Rectal smooth muscle tissue (tissue), 1 donor: ENCODE measurements at regions not wholly inside any gene's neighbourhood (a gene's known extent, or its start where the extent isn't known, plus 50 kb on each side); places are given as distances from the start of the nearest gene placed in this dataset.

ENCODE experiments used
- H3K27ac ChIP-seq: one replicate; pipeline ENCODE4 v1.7.0; 2013; ENCODE audit warnings: low read depth, low read length, inconsistent platforms
- H3K27me3 ChIP-seq: one replicate; pipeline ENCODE4 v1.7.0; 2013; ENCODE audit warnings: low read length; ENCODE audit not compliant: control insufficient read depth, insufficient read depth
- H3K36me3 ChIP-seq: one replicate; pipeline ENCODE4 v1.7.0; 2013; ENCODE audit warnings: low read length; ENCODE audit not compliant: control insufficient read depth, insufficient read depth
- H3K4me1 ChIP-seq: one replicate; pipeline ENCODE4 v1.7.0; 2013; ENCODE audit warnings: low read length; ENCODE audit not compliant: control insufficient read depth, insufficient read depth
- H3K4me3 ChIP-seq: one replicate; pipeline ENCODE4 v1.7.0; 2013; ENCODE audit warnings: low read length
- H3K9ac ChIP-seq: one replicate; pipeline ENCODE4 v1.7.0; 2013; ENCODE audit warnings: low read length

DNA sequence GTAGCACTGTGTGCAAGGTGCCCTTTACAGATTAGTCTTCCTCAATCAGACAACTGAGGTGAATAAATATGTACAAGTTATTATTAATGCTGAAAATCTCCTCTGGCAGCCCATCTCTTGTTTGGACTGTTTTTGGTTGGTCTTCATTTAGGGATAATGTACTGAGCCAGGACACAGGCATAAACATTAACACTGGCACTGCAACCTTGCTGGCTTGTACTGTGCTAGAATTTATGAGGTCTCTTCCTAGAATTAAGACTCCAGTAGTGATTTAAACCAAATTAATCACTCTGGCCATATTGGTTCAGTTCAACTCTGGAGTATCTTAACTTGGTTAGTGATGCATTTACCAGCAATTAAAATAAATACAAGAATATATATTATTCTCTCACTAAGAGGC lies 244.7 kb upstream of the GK2 start:
- no peaks in the 10 kb centered on the region for H3K36me3 ChIP-seq

DNA sequence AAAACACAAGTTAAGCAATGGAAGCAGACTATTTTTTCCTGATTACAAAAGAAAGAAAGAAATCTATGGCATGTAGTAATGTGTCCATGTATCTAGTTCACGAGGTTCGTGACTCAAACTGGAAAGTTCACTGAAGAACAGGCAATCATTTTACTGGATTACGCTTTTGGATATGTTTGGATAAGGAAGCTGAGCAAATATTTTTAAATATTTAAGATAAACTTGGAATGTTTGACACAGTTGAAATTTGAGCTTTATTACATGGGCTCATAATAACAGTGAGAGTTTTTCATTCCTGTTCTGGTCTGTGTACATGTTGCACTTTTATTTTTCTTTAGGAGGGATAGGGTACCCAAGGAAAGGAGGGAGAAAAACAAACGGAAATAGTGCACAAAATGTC lies 244.2 kb upstream of the GK2 start:
- Histone ChIP-seq H3K27ac (peak overlapping the region; percentile 27), H3K9ac (no peak overlapping the region), H3K4me3 (no peak overlapping the region), H3K36me3 (no peaks in the 10 kb centered on the region), H3K27me3 (no peaks in the 10 kb centered on the region), H3K4me1 (peaks cover 16% of the 10 kb centered on the region)

More for the DNA sequence above, 244.7 kb upstream of the GK2 start:
- Histone ChIP-seq H3K27me3 (no peaks in the 10 kb centered on the region), H3K4me3 (no peak overlapping the region), H3K4me1 (peaks cover 16% of the 10 kb centered on the region), H3K27ac (peak overlapping the region; percentile 27), H3K9ac (no peak overlapping the region)

DNA sequence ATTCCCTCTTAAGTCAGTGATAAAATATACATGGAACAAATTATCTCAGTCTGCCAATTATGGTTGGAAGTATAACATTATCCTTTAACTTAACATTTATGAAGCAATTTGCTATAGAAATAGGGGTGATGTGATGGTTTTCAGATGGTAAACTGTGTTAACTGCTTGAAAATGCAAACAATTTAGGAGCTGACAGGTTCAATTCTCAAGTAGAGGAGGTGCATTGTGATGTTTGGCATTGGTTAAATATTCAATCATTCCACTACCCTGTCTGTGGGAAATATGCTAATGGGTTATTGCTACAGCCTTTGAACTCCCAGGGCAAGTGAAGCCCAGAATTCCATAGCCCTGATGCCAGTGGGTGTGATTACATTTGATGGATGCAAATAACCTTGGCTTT lies 243.4 kb upstream of the GK2 start:
- Histone ChIP-seq H3K36me3 (no peaks in the 10 kb centered on the region), H3K4me3 (no peak overlapping the region), H3K4me1 (peaks cover 16% of the 10 kb centered on the region), H3K27ac (peak overlapping the region; percentile 54), H3K27me3 (no peaks in the 10 kb centered on the region), H3K9ac (no peak overlapping the region)

DNA sequence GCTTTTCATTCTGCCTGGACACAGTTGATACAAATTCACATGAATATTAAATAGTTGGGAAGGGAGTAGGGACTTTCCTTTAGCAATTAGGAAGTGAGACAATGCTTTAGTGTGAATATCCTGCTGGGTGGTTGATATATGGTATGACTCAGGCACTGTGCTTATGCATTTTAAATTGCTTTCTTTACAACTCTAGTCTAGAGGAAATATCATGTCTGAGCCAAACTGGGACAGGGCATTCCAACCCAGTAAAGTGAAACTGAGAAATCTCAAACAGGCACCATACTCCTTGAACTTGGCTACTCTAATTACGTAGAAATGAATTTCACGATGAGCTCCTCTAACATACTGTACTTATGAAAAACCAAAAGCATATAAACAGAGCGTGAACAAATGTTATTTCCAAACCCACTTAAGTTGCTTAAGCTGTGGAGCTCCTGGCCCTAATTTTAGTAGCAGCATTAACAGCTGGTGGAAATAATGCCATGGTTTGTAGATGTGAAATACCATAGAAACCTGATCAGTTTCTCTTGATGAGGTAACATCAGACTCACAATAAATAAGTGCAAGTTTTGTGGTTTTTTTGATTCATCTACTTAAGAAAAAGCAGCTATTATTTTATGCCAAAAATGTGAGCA lies 242.9 kb upstream of the GK2 start:
- Histone ChIP-seq H3K4me3 (no peak overlapping the region), H3K27me3 (no peaks in the 10 kb centered on the region), H3K36me3 (no peaks in the 10 kb centered on the region), H3K4me1 (peaks cover 16% of the 10 kb centered on the region), H3K27ac (peak overlapping the region; percentile 54), H3K9ac (no peak overlapping the region)

DNA sequence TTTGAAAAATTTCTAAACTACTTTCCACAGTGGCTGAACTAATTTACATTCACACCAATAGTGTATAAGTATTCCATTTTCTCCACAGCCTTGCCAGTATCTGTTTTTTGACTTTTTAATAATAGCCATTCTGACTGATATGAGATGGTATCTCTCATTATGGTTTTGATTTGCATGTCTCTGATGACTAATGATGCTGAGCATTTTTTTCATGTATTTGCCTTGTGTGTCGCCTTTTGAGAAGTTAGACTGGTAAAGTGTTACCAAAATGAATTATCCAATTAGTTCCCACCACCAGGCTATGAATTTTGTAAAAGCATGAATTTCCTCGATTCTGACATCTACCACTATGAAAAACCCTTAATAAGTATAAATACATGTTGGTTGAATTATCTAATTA lies 242.2 kb upstream of the GK2 start:
- Histone ChIP-seq H3K4me1 (peaks cover 16% of the 10 kb centered on the region), H3K4me3 (no peak overlapping the region), H3K9ac (no peak overlapping the region), H3K36me3 (no peaks in the 10 kb centered on the region), H3K27me3 (no peaks in the 10 kb centered on the region), H3K27ac (no peak overlapping the region)

DNA sequence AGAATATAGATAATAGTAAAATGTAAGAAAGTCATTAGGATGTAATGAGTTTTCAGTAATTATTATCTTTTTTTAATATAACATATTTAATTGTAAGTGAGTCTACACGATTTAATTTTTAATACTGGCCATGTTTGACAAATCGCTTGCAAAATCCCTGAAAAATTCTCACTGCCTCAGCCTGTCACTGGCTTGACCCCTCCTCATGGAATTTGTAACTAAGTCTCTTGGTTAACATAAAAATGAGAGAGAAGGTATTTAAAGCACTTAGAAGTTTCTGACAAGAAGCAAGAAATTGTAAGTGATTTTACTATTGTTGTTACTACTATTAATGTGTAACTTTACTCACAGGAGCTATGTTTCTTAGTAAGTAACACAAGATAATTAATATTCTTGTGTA lies 237.9 kb upstream of the GK2 start:
- Histone ChIP-seq H3K4me3 (no peak overlapping the region), H3K9ac (no peak overlapping the region), H3K36me3 (no peaks in the 10 kb centered on the region), H3K27ac (no peak overlapping the region), H3K4me1 (peaks cover 3% of the 10 kb centered on the region), H3K27me3 (no peaks in the 10 kb centered on the region)

DNA sequence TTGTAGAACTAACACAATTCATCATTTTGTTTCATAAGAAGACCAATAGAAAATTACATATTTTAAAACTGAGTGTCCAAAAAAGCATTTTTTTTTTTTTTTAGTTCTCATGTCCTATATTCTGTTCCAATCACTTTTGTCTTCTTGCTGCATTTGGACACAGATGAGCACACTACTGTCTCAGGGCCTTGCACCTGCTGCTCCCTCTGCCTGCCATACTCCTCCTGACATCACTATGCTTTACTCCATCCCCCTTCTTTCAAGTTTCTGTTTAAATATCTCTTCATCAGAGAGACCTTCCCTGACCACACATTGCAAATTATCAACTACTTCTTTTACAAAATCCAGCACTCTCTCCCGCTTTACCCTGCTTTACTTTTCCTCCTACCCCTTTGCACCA lies 230.7 kb upstream of the GK2 start:
- Histone ChIP-seq H3K27me3 (no peaks in the 10 kb centered on the region), H3K4me1 (no peaks in the 10 kb centered on the region), H3K27ac (no peak overlapping the region), H3K36me3 (no peaks in the 10 kb centered on the region), H3K4me3 (no peak overlapping the region), H3K9ac (no peak overlapping the region)

DNA sequence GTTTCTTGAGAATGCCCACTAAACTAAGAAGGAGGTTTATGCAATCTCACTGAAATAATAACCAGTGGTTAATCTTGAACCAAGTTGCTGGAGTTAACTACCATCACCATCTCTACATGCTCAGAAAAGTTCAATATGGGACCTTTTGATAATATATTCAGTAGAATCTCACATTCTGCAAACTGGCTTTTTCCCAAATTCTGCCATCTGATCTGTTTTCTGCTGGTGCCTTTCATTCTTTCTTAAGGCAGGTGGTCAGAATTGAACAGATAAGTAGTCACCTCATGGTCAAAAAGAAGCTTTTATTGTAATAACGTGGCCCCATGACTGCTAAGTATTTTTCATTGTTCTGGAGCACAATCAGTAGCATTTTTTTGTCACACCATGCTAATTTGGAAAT lies 229.0 kb upstream of the GK2 start:
- Histone ChIP-seq H3K27me3 (no peaks in the 10 kb centered on the region), H3K4me3 (no peak overlapping the region), H3K36me3 (no peaks in the 10 kb centered on the region), H3K4me1 (no peaks in the 10 kb centered on the region), H3K9ac (no peak overlapping the region), H3K27ac (no peak overlapping the region)

DNA sequence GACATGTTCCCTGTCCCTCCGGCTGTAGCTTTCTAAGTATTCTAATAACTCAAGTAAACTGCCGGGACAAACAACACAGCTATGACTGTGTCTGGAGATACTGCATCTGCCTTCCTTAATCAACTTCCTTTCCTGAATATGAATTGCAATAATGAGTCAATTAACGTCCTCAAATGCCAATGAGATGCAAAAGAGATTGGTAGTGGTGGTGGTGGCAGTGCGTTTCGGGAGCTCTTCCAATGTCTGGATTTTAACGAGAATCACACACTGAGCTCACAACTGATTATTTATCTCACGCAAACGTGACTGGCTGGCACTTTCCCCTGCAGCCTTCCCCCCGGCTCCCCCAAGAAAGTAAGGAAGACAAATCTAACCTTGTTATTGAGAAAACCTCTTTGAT lies 226.1 kb upstream of the GK2 start:
- H3K36me3 ChIP-seq: no peaks in the 10 kb centered on the region
- H3K9ac ChIP-seq: no peak overlapping the region
- H3K4me3 ChIP-seq: no peak overlapping the region
- no peaks in the 10 kb centered on the region for H3K27me3 ChIP-seq
- H3K27ac ChIP-seq: no peak overlapping the region
- H3K4me1 ChIP-seq: no peaks in the 10 kb centered on the region

DNA sequence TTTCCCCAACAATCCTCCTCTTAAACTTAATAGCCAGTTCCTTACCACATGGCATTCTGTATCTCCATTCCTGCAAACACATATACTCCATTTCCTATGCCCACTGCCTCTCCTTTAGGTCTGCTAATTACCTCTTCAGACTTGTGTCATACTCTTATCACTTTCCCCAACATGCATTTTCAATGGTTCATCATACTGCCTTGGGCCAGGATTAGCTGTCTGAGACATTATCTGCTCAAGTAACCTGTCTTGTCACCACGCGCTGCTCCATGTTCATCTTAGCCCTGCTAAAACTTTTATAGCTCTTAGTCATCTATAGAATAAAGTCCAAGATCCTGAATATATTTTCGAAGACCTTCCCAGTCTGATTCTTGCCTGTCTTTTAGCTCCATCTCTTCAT lies 224.1 kb upstream of the GK2 start:
- peaks cover 2% of the 10 kb centered on the region for H3K4me1 ChIP-seq
- no peaks in the 10 kb centered on the region for H3K27me3 ChIP-seq
- H3K9ac ChIP-seq: no peak overlapping the region
- H3K27ac ChIP-seq: no peak overlapping the region
- H3K4me3 ChIP-seq: no peak overlapping the region
- no peaks in the 10 kb centered on the region for H3K36me3 ChIP-seq

DNA sequence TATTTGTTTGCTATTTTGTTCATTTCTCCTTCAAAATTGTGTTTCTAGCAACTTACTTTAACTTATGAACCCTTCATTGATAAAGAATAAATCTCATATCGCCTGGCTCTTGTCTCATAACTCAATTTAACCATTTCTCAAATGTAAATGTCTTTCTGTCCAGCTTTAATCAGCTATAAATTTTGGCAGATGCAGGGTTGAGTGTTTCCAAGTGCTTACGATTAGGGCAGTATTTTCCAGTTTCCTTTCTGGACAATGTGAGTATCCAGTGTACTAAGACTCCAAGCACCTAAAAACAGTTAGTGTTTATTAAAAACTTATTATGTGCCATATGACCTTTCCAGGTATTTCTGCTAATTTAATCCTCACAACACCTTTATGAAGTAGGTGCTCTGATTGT lies 218.6 kb upstream of the GK2 start:
- H3K27ac ChIP-seq: peak overlapping the region; percentile 63
- no peak overlapping the region for H3K4me3 ChIP-seq
- H3K36me3 ChIP-seq: no peaks in the 10 kb centered on the region
- H3K4me1 ChIP-seq: peaks cover 34% of the 10 kb centered on the region
- H3K9ac ChIP-seq: no peak overlapping the region
- no peaks in the 10 kb centered on the region for H3K27me3 ChIP-seq

DNA sequence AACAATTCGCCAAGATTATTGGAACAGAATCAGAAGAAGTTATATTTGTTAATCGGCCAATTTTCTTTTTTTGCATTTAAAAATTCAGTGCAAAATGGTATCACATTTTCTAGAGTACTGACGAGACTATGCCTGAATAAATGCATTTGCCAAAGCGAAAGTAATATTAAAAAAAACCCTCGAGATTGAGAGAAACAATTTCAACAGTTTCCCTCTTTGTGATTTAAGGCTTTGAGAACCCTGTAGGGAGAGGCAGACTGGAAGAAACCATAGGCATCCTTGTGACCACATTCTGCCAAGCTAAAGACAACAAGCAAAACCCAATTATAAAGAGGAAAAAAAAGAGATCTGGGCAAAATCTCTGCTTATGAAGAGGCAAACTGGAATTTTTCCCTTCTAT lies 218.1 kb upstream of the GK2 start:
- Histone ChIP-seq H3K9ac (no peak overlapping the region), H3K27ac (peak overlapping the region; percentile 71), H3K27me3 (no peaks in the 10 kb centered on the region), H3K4me3 (no peak overlapping the region), H3K36me3 (no peaks in the 10 kb centered on the region), H3K4me1 (peaks cover 35% of the 10 kb centered on the region)

DNA sequence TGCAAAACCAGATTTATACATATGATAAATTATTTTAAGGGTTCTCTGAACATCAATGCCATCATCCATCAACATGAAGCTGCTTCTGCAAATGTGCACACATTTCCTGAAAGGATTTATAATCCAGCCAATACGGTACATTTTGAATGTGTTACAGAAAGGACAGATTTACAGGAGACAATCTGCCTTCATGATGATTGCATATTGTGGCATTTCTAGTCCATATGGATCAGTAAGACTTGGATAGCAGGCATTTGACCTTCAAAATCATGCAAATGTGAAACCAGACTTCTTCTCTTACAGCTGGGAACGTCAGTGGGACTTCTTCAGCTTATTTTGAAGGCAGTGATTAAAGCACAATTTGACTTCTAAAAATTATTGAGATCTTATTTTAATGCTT lies 217.3 kb upstream of the GK2 start:
- Histone ChIP-seq H3K4me1 (peaks cover 39% of the 10 kb centered on the region), H3K36me3 (no peaks in the 10 kb centered on the region), H3K4me3 (no peak overlapping the region), H3K9ac (no peak overlapping the region), H3K27me3 (no peaks in the 10 kb centered on the region), H3K27ac (peak overlapping the region; percentile 71)
